HG02759 (cell line): ENCODE measurements at regions not wholly inside any gene's neighbourhood (a gene's known extent, or its start where the extent isn't known, plus 50 kb on each side); places are given as distances from the start of the nearest gene placed in this dataset.

Source experiments
- ATAC-seq: cut with Tn5 transposase; IDR thresholded peaks from one replicate; pipeline ENCODE4 v1.9.1; 2021; ENCODE audit warnings: mild to moderate bottlenecking, moderate library complexity; ENCODE audit not compliant: unreplicated experiment

- ATAC-seq = peak; percentile 12
Measured at GRCh38 chr4:161133586-161134276, 1030.1 kb downstream of the FSTL5 start.

GRCh38 chr4:161132715-161133425 lies 1030.9 kb downstream of the FSTL5 start:
- peak; percentile 93 for ATAC-seq

DNA sequence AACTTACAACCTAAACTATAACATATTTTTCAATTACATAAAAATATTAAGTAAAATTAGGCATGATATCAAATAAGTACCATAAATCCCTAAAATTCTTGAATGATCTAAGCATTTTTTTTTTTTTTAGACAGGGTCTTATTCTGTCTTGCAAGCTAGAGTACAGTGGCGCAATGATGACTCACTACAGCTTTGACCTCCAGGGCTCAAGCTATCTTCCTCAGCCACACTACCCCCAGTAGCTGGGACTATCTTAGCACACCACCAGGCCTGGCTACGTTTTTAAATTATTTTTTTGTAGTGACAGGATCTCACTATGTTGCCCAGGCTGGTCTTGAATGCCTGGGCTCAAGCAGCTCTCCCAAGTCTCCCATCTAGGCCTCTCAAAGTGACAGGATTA lies 1042.3 kb downstream of the FSTL5 start:
- no peak for ATAC-seq

DNA sequence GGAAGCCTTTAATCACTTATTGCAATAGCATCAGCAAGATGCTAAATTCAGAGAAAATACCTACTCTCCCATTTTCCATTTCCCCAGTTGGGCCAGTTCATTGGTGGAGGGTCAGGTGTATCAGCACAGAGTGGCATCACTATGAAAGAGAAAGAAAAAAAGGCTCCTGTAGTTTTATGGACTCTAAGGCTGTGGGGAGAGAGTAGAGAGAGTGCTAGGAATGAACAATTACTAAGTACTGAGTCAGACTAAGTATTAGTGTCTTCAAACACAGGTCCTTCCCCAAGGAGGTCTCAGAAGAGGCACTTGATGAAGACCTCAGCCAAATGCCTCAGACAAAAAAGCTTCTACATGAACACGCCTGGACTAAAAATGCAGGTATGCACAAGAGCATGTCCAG lies 1061.9 kb downstream of the FSTL5 start:
- ATAC-seq = no peak

DNA sequence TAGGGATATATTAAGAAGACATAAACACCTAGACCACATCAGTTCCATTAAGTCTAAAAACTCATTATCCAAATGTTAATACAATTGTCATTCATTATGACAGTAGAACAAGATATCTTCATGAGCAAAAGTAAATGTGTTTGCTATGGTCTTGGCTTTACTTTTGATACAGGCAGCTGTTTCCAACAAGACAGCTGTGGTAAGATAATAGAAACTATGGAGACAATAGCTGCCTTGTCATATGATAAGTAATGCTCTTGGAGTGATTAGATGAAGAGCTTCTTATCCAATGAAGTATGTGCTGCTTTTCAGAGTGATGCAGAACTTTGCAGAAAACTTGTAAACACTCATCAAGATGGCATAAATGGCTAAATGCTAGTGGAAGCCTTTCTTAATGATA lies 1066.0 kb downstream of the FSTL5 start:
- no peak for ATAC-seq

DNA sequence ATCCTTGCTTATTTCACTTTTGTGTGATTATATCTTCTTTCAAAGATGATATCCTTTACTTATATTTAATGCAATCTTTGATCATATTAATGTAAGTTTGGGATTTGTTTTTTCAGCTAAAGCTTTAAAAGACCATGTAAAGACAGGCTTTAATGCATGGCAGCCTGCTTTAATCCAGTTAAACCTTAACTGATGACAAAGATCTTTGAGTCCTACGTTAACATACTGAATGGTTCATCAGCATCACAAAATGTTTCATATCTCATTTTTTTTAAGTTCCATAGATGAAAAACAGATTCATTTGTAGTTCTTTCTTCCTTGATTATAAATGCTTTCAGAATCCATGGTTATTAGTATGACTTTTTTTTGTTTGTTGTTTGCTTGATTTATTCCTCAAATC lies 1102.8 kb downstream of the FSTL5 start:
- ATAC-seq = no peak
